ENCODE measurements at regions not wholly inside any gene's neighbourhood (a gene's known extent, or its start where the extent isn't known, plus 50 kb on each side); places are given as distances from the start of the nearest gene placed in this dataset.

DNA sequence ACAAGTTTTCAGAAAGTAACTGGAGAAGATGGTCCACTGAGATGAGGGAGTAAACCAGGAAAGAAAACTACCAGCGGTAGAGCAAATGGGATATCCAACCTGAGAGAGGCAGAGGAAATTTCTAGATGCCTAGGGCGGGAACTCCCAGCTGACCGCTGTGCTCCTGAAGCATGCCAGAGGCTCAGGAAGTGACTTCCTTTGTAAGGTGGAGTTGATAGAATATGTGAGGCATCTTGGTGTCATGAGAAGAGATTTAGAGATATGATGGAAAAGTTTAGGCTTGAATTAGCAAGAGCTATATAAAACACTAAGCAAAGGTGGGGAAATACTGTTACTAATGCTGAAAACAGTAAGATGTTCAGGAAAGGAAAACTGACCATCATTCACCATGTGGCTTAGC is 124.1 kb downstream of the C9orf152 start:
- TF ChIP-seq EZH2 (IDR thresholded peaks at IDR 0.05) (no peak), POLR2AphosphoS5 (IDR thresholded peaks at IDR 0.05; ENCODE audit: borderline replicate concordance, low read depth, low read length) (no peak), FOXP2 (optimal IDR thresholded peaks at IDR 0.05; ENCODE audit: control extremely low read depth, extremely low read length, insufficient read depth) (no peak)
